ENCODE measurements at regions not wholly inside any gene's neighbourhood (a gene's known extent, or its start where the extent isn't known, plus 50 kb on each side); places are given as distances from the start of the nearest gene placed in this dataset.

DNA sequence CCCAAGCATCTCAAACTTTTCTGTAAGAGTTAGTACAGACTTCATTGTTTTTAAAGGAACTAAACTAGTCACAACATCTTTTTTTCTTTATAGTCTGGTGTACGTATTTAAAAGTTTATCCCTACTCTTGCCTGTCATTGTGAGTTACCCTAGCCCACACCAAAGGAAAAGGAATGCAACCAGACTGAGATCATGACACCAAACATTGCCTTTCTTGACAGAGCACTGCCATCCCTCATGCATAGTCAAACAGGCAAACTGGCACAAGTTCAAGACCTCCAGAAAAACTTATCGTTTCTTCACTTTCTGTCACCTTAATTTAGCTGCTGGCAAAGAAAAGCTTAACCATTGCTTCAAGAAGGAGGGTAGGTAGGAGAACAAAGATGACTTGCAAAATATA lies 448.4 kb upstream of the MANEA start:
- TF ChIP-seq, protein P1, sequence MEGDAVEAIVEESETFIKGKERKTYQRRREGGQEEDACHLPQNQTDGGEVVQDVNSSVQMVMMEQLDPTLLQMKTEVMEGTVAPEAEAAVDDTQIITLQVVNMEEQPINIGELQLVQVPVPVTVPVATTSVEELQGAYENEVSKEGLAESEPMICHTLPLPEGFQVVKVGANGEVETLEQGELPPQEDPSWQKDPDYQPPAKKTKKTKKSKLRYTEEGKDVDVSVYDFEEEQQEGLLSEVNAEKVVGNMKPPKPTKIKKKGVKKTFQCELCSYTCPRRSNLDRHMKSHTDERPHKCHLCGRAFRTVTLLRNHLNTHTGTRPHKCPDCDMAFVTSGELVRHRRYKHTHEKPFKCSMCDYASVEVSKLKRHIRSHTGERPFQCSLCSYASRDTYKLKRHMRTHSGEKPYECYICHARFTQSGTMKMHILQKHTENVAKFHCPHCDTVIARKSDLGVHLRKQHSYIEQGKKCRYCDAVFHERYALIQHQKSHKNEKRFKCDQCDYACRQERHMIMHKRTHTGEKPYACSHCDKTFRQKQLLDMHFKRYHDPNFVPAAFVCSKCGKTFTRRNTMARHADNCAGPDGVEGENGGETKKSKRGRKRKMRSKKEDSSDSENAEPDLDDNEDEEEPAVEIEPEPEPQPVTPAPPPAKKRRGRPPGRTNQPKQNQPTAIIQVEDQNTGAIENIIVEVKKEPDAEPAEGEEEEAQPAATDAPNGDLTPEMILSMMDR (IDR thresholded peaks at IDR 0.05; ENCODE audit: control insufficient read depth, insufficient read depth, low read depth, low read length, missing control alignments): no peak
- no peak overlapping the region for H3K4me3 ChIP-seq (ENCODE audit: control insufficient read depth, low read depth, low read length)
- DNase-seq (ENCODE audit: low read depth): no peak

DNA sequence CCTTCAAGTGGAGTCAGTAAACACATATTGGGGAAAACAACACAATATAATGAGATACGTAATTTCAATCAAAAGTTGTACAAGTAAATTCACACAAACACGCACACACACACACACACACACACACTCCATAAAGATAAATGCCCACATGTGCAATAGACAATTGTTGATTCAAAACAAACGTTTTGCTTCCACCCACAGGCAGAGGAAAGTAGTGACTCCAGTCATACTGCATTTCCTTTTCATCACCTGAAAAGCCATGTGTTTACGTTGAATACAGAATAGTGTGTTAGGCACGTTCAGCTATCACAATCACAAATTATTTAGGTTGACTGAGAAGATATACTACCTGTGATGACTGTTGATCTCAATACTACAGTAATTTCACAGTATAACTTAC lies 443.8 kb upstream of the MANEA start:
- no peak for DNase-seq (ENCODE audit: low read depth)

DNA sequence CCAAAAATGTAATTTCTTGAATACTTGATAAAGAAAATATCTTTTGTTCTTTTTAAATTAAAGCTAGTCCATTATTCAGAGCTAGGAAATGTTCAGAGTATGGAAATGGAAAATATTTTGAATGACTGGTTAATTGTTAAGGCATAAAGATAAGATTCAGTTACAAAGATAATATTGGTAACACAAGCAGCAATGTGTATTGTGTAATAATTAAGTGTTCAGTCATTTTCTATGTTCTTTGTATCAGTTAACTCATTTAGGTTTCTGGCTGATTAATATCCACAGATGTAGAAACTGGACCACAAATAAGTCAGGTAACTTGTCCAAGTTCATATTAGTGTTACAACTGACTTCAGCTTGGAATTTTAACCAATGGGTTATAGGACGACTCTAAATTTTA lies 442.2 kb upstream of the MANEA start:
- no peak for DNase-seq (ENCODE audit: low read depth)
- TF ChIP-seq, protein P1 (IDR thresholded peaks at IDR 0.05; ENCODE audit: control insufficient read depth, insufficient read depth, low read depth, low read length, missing control alignments): no peak
- no peak overlapping the region for H3K4me3 ChIP-seq (ENCODE audit: control insufficient read depth, low read depth, low read length)

More for the DNA sequence above, 443.8 kb upstream of the MANEA start:
- H3K4me3 ChIP-seq (ENCODE audit: control insufficient read depth, low read depth, low read length): no peak overlapping the region
- TF ChIP-seq, protein P1 (IDR thresholded peaks at IDR 0.05; ENCODE audit: control insufficient read depth, insufficient read depth, low read depth, low read length, missing control alignments): no peak

DNA sequence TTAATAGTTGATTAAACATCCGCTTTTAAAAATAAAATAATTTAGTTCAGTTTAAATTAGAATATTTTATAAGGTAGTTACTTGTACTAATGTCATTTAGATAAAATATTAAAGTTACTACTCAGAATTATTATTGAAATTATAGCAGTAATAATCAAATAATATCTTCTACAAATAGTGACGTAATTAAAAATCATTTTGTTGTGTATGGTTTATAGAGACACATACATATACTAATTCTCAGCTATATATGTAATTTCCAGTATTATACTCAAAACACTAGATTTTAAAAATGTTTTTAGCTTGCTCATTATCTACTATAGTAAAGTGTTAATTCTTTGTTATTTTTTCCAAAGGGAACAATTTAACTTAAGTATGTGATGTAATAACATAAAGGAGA lies 435.2 kb upstream of the MANEA start:
- no peak overlapping the region for H3K4me3 ChIP-seq (ENCODE audit: control insufficient read depth, low read depth, low read length)
- no peak for DNase-seq (ENCODE audit: low read depth)
- TF ChIP-seq, protein P1 (IDR thresholded peaks at IDR 0.05; ENCODE audit: control insufficient read depth, insufficient read depth, low read depth, low read length, missing control alignments): no peak

DNA sequence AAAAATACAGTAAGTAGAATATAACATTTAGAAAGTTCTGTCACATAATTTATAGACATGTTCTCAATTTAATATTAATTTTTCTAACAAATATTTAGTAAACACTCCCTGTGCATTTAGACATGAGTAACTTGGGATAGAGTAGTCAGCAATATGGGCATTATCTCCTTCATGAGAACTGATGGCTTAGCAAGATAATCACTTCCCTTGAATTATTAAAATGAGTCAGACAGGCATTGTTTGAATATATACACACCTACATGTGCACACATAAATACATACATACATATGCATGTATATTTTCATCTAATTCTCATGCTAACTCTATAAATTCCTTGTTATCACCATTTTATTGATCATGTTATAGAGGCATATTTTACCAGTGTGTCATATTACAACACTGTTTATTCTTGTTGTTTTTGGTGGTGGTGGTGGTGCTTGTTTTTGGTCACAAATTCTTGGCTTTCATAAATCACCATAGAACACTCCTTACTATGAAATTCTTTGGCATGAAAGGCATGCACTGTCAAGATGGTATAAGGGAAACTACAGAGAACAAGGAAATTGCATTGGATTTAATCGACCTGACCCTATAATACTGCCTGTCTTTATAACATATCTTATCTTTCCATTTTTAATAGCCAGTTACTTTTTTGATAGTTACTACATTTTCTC lies 434.5 kb upstream of the MANEA start:
- H3K4me3 ChIP-seq (ENCODE audit: control insufficient read depth, low read depth, low read length): no peak overlapping the region
- no peak for DNase-seq (ENCODE audit: low read depth)
- TF ChIP-seq, protein P1 (IDR thresholded peaks at IDR 0.05; ENCODE audit: control insufficient read depth, insufficient read depth, low read depth, low read length, missing control alignments): no peak

DNA sequence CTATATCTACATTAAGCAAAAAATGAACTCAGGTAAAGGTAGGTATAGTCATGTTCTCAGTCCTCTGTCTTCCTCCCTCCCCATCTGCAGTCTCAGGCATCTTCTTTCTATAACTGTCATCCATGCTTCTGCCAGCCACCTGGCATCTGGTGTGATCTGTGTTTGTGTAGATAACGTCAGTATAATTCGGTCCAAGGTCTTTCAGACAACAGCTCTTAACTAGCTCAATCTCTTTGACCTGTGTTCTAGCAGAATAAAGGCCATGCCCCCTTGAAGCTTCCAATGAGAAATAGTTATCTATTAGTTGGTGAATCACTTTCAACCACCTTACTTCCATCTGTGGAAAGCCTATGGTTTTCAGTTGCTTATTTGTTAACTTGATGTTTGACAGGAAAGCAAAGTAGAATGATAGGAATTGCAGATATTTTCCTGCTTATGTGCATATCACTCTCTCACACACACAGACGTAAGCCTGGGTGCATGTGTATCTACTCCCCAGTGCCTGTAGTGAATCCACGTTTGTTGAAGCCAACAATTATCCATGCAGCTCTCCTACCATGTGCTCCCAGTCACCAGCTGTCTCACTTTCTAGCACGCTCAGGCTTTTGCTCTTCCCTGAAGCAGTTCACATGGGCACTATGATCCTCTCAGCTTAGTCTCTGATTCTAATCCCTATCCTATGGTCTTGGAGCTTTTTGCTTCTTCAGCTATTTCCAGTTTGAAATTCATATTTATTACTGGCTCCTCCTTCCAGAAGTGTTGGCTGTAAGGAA lies 433.7 kb upstream of the MANEA start:
- no peak for DNase-seq (ENCODE audit: low read depth)
- TF ChIP-seq, protein P1 (IDR thresholded peaks at IDR 0.05; ENCODE audit: control insufficient read depth, insufficient read depth, low read depth, low read length, missing control alignments): no peak
- no peak overlapping the region for H3K4me3 ChIP-seq (ENCODE audit: control insufficient read depth, low read depth, low read length)

All from AG09309 (cell line).